ENCODE measurements at regions not wholly inside any gene's neighbourhood (a gene's known extent, or its start where the extent isn't known, plus 50 kb on each side); places are given as distances from the start of the nearest gene placed in this dataset.

DNA sequence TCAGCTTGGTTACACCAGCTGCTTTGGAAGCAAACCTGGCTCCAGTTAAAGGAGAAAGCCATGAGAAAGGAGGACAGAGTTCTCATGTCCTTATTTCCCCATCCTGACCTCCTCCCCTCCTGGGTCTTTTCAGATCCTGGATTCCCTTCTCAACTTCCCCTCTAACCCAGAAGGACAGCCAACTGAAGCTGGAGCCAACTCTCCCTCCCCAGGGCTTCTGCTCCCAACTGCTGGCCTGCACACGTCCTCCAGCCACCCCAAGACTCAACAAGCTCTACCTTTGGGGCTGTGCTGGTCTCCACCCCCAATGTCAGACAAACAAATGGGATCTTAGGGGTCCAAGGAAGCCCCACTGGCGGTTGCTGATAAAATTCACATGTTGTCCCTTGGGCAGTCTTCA, 651.1 kb upstream of the TBX3 start:
- no TSS peak for BruUV-seq (replicated peaks)
- Histone ChIP-seq H3K9me3 (replicated peaks; ENCODE audit: control insufficient read depth, insufficient read depth, low read length) (no peaks in the 10 kb centered on the region), H3K27me3 (ENCODE audit: control insufficient read depth in 2 of 2, insufficient read depth in 2 of 2, low read length in 2 of 2) (no peaks in the 10 kb centered on the region), H3K9ac (replicated peaks; ENCODE audit: extremely low read depth, insufficient read depth, low read length) (no peak overlapping the region), H3K4me3 (replicated peaks in 1 of 3; ENCODE audit: insufficient read depth in 1 of 3, low read depth in 1 of 3, low read length in 3 of 3) (no peak overlapping the region), H2AFZ (ENCODE audit: low read depth, low read length) (no peak overlapping the region), H3K36me3 (ENCODE audit: control insufficient read depth in 2 of 2, extremely low read depth in 1 of 2, insufficient read depth in 2 of 2, low read length in 2 of 2) (no peaks in the 10 kb centered on the region), H3K27ac (ENCODE audit: insufficient read depth, low read depth, low read length) (no peak overlapping the region), H4K20me1 (replicated peaks; ENCODE audit: control insufficient read depth, extremely low read depth, insufficient read depth, low read length) (no peaks in the 10 kb centered on the region), H3K9me1 (replicated peaks; ENCODE audit: control insufficient read depth, extremely low read depth, insufficient read depth, low read length) (no peaks in the 10 kb centered on the region), H3K4me1 (ENCODE audit: control insufficient read depth, extremely low read depth, insufficient read depth, low read length) (no peaks in the 10 kb centered on the region), H3K4me2 (ENCODE audit: insufficient read depth, low read length) (no peak overlapping the region), H3K79me2 (ENCODE audit: control insufficient read depth, insufficient read depth, low read length) (no peaks in the 10 kb centered on the region)
- TF ChIP-seq, protein P1, sequence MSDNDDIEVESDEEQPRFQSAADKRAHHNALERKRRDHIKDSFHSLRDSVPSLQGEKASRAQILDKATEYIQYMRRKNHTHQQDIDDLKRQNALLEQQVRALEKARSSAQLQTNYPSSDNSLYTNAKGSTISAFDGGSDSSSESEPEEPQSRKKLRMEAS (IDR thresholded peaks at IDR 0.05; ENCODE audit: insufficient read depth, insufficient read length): no peak
- TF ChIP-seq, protein P2, sequence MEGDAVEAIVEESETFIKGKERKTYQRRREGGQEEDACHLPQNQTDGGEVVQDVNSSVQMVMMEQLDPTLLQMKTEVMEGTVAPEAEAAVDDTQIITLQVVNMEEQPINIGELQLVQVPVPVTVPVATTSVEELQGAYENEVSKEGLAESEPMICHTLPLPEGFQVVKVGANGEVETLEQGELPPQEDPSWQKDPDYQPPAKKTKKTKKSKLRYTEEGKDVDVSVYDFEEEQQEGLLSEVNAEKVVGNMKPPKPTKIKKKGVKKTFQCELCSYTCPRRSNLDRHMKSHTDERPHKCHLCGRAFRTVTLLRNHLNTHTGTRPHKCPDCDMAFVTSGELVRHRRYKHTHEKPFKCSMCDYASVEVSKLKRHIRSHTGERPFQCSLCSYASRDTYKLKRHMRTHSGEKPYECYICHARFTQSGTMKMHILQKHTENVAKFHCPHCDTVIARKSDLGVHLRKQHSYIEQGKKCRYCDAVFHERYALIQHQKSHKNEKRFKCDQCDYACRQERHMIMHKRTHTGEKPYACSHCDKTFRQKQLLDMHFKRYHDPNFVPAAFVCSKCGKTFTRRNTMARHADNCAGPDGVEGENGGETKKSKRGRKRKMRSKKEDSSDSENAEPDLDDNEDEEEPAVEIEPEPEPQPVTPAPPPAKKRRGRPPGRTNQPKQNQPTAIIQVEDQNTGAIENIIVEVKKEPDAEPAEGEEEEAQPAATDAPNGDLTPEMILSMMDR (IDR thresholded peaks at IDR 0.05; ENCODE audit: extremely low read depth in 1 of 2, insufficient read depth in 1 of 2, low read depth in 1 of 2, low read length in 2 of 2): no peak
- TF ChIP-seq POLR2AphosphoS5 (IDR thresholded peaks at IDR 0.05; ENCODE audit: insufficient read depth, low read depth, low read length): no peak
- no peak for TF ChIP-seq FOS (IDR thresholded peaks at IDR 0.05; ENCODE audit: borderline replicate concordance, insufficient read depth, low read length)
- TF ChIP-seq EZH2 (IDR thresholded peaks at IDR 0.05; ENCODE audit: borderline replicate concordance, low read depth, low read length, severe bottlenecking): no peak
- TF ChIP-seq POLR2A (IDR thresholded peaks at IDR 0.05; ENCODE audit: low read depth, low read length): no peak
- no peak for TF ChIP-seq MYC (IDR thresholded peaks at IDR 0.05; ENCODE audit: low read depth, low read length)
- no peak for TF ChIP-seq GATA2 (IDR thresholded peaks at IDR 0.05; ENCODE audit: insufficient read depth, insufficient read length, low read depth, low read length)
- TF ChIP-seq JUN (IDR thresholded peaks at IDR 0.05; ENCODE audit: borderline replicate concordance, insufficient read depth, insufficient read length, low read depth): no peak
- CTCF ChIA-PET: no interaction called here
- dilution Hi-C loops (cut with MboI; ENCODE audit: extremely low pct_ligation_motif_present, low sequenced_read_pairs): no loop called here
- POLR2A ChIA-PET: no interaction called here
- no peak for DNase-seq (ENCODE audit: low read depth, low spot score)
- intact Hi-C loops (cut with micrococcal nuclease): no loop called here
- no peak for FAIRE-seq

All from endothelial cell of umbilical vein (primary cell).